Lower leg skin (tissue), 4 donors: ENCODE measurements at regions not wholly inside any gene's neighbourhood (a gene's known extent, or its start where the extent isn't known, plus 50 kb on each side); places are given as distances from the start of the nearest gene placed in this dataset.

ENCODE experiments used
- DNase-seq, 2 donors: peaks; one replicate each; pipeline ENCODE4 v3.0.0-alpha.2; 2019; ENCODE audit warnings: low spot score in 2 of 2
- H3K4me3 ChIP-seq: fragments of 200-600 bp; sonication (generic); 2 replicates; pipeline ENCODE4 v1.5.1; 2017; ENCODE audit warnings: mild to moderate bottlenecking, low read depth; ENCODE audit not compliant: poor library complexity, severe bottlenecking
- POLR2A ChIP-seq, 2 donors: fragments of 450-650 bp; IDR thresholded peaks; one replicate each; pipeline ENCODE4 v1.6.1; 2016 to 2017; ENCODE audit warnings: antibody characterized with exemption in 2 of 2, mild to moderate bottlenecking in 1 of 2, moderate library complexity in 1 of 2
- WGBS, 2 donors: methylation state at CpG; one replicate each; pipeline ENCODE4 v1.1.5; 2018; 5-methylcytosine and 5-hydroxymethylcytosine counted together
- intact Hi-C: fragments of 100-400 bp; cut with DNase I; formaldehyde crosslinking; loops from one replicate; pipeline ENCODE4 v1.15.0; 2023; ENCODE audit warnings: low total_unique reads
- TF ChIP-seq, protein P1 (sequence below), 3 donors: fragments of 450-650 bp; IDR thresholded peaks; one replicate each; pipeline ENCODE4 v1.5.1; 2016; ENCODE audit warnings: antibody characterized with exemption in 3 of 3, mild to moderate bottlenecking in 3 of 3, moderate library complexity in 2 of 3

- intact Hi-C loops: no loop called here
These were observed 83.8 kb upstream of the METAP2 start for GRCh38 chr12:95390192-95390591.

DNA sequence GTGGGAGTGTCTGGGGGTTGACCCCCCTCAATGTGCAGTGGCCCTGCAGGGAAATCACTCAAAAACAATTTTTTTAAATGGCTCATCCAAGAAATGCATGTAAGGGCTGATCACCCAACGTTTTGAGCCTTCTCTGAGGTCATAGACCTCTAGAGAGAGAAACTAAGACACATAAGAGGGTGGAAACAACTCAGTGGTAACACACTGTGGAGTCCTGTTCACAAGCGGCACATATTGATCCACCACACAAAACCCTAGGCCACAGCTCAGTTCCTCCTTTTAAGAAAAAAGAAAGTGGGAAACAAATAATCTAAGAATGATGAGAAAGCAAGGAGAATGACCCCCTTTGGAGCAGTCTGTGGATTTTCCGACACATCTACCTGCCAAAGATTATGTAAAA is 83.0 kb upstream of the METAP2 start:
- 68 to 71% methylated on average over 3 of the region's 3 CpGs for WGBS, 2 donors
- DNase-seq: no peak
- intact Hi-C loops: no loop called here
- TF ChIP-seq POLR2A (IDR thresholded peaks at IDR 0.05): no peak
- TF ChIP-seq, protein P1, sequence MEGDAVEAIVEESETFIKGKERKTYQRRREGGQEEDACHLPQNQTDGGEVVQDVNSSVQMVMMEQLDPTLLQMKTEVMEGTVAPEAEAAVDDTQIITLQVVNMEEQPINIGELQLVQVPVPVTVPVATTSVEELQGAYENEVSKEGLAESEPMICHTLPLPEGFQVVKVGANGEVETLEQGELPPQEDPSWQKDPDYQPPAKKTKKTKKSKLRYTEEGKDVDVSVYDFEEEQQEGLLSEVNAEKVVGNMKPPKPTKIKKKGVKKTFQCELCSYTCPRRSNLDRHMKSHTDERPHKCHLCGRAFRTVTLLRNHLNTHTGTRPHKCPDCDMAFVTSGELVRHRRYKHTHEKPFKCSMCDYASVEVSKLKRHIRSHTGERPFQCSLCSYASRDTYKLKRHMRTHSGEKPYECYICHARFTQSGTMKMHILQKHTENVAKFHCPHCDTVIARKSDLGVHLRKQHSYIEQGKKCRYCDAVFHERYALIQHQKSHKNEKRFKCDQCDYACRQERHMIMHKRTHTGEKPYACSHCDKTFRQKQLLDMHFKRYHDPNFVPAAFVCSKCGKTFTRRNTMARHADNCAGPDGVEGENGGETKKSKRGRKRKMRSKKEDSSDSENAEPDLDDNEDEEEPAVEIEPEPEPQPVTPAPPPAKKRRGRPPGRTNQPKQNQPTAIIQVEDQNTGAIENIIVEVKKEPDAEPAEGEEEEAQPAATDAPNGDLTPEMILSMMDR (IDR thresholded peaks at IDR 0.05): no peak
- no peak overlapping the region for H3K4me3 ChIP-seq

More at GRCh38 chr12:95390192-95390591, 83.8 kb upstream of the METAP2 start:
- WGBS, 2 donors: 56 to 82% methylated on average over 1 of the region's 1 CpG
- DNase-seq: no peak
- no peak overlapping the region for H3K4me3 ChIP-seq
- no peak for TF ChIP-seq POLR2A (IDR thresholded peaks at IDR 0.05)
- TF ChIP-seq, protein P1 (IDR thresholded peaks at IDR 0.05): no peak

GRCh38 chr12:95393191-95393790 is 80.7 kb upstream of the METAP2 start:
- intact Hi-C loops: loop anchor here (1.0 kb wide), 1 partner anchor 43 kb away; no protein-coding TSS in a partner anchor
- H3K4me3 ChIP-seq: no peak overlapping the region
- TF ChIP-seq, protein P1 (IDR thresholded peaks at IDR 0.05): no peak
- no peak for TF ChIP-seq POLR2A (IDR thresholded peaks at IDR 0.05)
- DNase-seq: no peak
- WGBS, 2 donors: 87% methylated on average over 3 of the region's 3 CpGs

GRCh38 chr12:95395696-95396095 is 78.3 kb upstream of the METAP2 start:
- intact Hi-C loops: no loop called here
- WGBS, 2 donors: 47 to 60% methylated on average over 1 of the region's 1 CpG
- TF ChIP-seq, protein P1 (IDR thresholded peaks at IDR 0.05): no peak
- TF ChIP-seq POLR2A (IDR thresholded peaks at IDR 0.05): no peak
- DNase-seq: no peak
- no peak overlapping the region for H3K4me3 ChIP-seq

- TF ChIP-seq, protein P1 (IDR thresholded peaks at IDR 0.05): no peak
- TF ChIP-seq POLR2A (IDR thresholded peaks at IDR 0.05): no peak
- DNase-seq: no peak
- intact Hi-C loops: no loop called here
- H3K4me3 ChIP-seq: no peak overlapping the region
- WGBS, 2 donors: 26 to 33% methylated on average over 4 of the region's 4 CpGs
These were observed 77.0 kb upstream of the METAP2 start for GRCh38 chr12:95396849-95397468.
